ENCODE measurements at regions not wholly inside any gene's neighbourhood (a gene's known extent, or its start where the extent isn't known, plus 50 kb on each side); places are given as distances from the start of the nearest gene placed in this dataset.

DNA sequence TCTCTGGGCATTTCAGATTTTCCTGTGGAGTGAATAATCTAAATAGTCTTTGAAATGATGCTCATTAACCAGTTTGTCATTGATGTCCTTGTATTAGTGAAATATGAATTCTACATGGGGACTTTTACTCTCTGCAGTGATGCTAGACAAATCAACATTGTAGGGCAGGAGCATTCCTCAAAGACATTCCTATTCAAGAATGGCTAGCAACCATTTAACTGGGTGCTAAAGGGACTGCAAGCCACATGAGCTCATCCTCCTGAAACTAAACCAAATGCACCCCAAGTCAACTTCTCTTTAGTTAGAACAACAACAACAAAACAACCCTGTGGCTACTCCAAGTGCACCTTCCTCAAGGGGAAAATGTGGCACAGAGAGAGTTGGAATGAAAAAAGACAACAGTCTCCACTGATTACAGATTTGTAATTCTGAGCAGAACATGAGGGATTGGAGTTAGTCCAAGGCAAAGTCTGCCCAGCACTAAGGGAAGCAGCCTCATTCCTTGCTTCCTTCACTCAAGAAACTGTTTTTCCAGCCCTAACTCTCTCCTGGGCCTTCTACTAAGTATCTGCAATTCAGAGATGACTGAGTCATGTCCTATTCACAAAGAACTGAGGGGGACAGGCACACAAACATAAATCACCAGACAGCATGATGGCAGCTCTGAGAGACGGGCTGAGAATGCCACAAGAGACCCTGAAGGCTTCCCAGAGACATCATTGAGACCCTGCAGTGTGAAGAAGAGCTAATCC, 82.0 kb upstream of the WWC1 start:
- DNase-seq (ENCODE audit: low spot score), result no peak

- DNase-seq (ENCODE audit: low spot score), result no peak
These were observed 81.4 kb upstream of the WWC1 start for GRCh38 chr5:168209997-168210396.

DNA sequence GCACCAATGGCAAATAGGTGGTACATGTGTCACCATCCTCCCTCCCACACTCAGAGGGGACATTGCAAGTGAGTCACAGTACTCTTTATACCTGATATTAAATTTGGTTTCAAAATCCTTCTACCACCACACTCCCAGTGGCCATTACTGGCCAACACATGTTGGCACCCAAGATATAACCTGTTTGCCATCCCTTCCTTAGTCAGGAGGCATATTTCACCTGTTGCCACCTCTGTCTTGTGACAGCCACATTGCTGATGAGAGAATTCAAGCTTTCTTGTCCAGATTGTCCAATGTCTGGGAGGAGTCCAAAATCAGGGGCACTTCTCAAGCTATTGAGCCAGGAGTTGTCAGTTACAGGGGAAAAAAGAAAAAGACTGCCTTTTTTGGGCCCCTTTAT, 80.2 kb upstream of the WWC1 start:
- no peak for DNase-seq (ENCODE audit: low spot score)

- no peak for DNase-seq (ENCODE audit: low spot score)
These were observed 79.5 kb upstream of the WWC1 start for GRCh38 chr5:168211936-168212335.

DNA sequence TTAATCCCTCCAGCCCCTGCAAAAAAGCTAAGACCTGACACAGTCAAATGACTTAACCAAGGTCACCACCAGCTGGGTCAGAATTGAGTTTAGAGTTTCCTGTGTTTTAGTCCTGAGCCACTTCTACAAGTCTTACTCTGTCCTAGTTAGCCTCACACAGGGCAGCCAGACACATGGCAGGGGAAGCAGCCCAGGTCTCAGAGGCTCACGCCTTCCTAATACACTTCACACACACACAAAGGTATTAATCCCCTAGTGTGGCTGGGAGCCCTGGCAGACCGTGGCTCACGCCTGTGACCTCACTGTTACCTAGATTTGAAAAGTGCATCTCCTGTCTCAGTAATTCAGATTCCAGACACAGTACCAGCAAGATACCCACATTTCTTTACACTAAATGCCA, 77.4 kb upstream of the WWC1 start:
- DNase-seq (ENCODE audit: low spot score), result no peak

DNA sequence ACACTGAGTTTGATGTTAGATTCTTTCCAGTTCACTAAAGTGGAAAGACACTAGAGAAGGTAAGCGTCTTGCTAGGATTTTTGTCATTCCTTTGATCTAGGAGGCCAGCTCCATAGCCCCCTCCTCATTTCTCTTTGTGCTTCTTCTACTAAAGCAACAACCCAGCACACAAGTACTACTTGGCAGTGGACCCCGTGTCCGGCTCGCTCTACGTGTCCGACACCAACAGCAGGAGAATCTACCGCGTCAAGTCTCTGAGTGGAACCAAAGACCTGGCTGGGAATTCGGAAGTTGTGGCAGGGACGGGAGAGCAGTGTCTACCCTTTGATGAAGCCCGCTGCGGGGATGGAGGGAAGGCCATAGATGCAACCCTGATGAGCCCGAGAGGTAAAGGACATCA, 76.6 kb upstream of the WWC1 start:
- DNase-seq (ENCODE audit: low spot score), result no peak

DNA sequence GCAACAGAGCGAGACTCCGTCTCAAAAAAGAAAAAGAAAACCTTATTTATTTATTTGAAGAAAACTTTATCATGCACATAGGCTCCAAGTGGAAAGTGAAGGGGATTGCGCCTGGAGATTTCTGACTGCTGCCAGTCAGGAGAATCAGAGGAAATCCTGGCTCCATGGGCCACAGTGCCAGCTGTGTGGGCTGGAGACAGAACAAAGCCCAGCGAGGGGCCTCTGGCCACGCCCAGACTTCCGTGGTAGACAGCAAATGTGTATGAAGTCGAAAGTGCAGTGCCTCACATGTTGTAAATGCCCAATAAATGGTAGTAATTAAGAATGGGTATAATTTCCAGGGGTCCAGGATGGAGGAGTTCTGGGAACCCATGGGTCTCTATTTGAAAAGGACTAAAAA, 75.8 kb upstream of the WWC1 start:
- DNase-seq (ENCODE audit: low spot score), result no peak

DNA sequence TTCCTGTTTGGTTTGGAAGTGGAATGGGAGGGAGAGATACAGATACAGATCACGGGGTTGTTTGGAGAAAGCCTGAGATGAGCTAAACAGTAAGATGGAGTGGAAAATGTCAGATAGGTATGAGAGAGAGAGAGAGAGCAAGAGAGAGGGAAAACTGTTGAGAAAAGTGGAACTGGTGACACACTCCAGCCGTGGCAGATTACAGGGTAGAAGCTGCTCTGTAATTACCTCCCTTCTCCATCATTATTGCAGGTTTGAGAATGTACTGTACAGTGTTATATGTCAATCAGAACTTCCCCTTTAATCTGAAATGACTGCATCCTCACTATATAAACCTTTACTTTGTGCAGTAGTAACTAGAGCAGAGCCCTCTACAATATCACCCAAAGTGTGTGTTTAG, 74.5 kb upstream of the WWC1 start:
- no peak for DNase-seq (ENCODE audit: low spot score)

GRCh38 chr5:168217497-168217896, 73.9 kb upstream of the WWC1 start:
- DNase-seq (ENCODE audit: low spot score), result no peak

GRCh38 chr5:168218746-168219145, 72.7 kb upstream of the WWC1 start:
- DNase-seq (ENCODE audit: low spot score), result no peak

GRCh38 chr5:168219515-168220410, 71.7 kb upstream of the WWC1 start:
- DNase-seq (ENCODE audit: low spot score), result peak; percentile 85

- DNase-seq (ENCODE audit: low spot score), result no peak
These were observed 67.4 kb upstream of the WWC1 start for GRCh38 chr5:168224085-168224484.

- DNase-seq (ENCODE audit: low spot score), result no peak
These were observed 65.4 kb upstream of the WWC1 start for GRCh38 chr5:168226012-168226411.

GRCh38 chr5:168227001-168227400, 64.4 kb upstream of the WWC1 start:
- no peak for DNase-seq (ENCODE audit: low spot score)

DNA sequence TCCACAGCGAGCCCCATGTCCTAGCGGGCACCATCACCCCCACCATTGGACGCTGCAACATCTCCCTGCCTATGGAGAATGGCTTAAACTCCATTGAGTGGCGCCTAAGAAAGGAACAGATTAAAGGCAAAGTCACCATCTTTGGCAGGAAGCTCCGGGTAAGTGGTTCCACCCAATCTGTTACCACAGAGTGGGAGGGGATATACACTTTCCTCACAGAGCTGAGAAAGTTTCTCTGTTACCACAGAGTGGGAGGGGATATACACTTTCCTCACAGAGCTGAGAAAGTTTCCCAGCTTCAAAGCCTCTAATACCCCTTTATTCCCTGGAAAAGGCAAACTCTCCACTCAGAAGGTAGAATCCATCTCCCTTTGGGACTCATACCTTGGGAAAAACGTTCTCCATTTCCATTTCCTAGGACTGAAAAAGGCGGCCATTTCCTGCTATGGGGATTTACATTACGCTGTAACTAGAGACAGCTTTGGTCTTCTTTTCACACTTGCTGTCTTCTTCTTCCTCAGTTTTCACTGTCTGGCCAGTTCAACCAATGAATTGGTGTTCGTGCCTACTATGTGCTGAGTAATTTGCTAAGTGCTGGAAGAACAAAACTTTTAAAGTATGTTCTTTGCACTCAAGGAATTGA, 63.4 kb upstream of the WWC1 start:
- DNase-seq (ENCODE audit: low spot score), result no peak

DNA sequence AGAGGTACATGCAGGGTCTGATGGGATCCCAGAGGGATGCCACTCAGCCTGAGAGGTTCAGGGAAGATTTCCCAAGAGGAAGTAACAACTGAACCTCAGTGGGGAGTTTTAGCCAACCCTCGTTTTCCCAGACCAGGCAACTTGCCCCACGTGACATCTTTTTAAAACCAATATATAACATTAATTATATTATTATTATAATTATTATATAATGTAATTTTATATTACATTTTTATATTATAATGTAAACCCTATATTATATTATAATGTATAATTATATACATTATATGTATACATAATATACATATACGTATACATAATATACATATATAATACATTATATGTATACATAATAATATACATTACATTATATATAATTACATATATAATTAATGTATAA, 62.8 kb upstream of the WWC1 start:
- no peak for DNase-seq (ENCODE audit: low spot score)

GRCh38 chr5:168234133-168234532, 57.3 kb upstream of the WWC1 start:
- DNase-seq (ENCODE audit: low spot score), result no peak

- DNase-seq (ENCODE audit: low spot score), result no peak
These were observed 53.0 kb upstream of the WWC1 start for GRCh38 chr5:168238463-168238862.

DNA sequence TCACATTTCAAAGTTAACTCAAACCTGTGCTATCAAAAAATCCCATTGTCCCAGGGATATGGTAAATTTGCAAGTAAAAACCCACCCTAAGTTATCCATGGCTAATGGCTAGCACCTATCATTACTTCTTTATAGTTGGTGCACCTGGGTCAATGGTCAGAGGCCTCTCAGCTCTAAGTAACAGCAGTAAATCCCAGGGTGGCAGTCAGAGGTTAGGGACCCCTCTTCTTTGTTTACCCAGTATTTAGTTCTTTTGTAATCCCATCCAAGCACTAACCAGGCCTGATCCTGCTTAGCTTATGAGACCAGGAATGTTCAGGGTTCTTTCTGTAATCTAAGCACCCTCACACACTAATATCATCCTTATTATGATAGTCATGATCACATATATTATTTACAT, 52.1 kb upstream of the WWC1 start:
- DNase-seq (ENCODE audit: low spot score), result no peak

All from RKO (cell line).